A549 (cell line): ENCODE measurements at regions not wholly inside any gene's neighbourhood (a gene's known extent, or its start where the extent isn't known, plus 50 kb on each side); places are given as distances from the start of the nearest gene placed in this dataset.

Source experiments
- ATAC-seq, 2 experiments: fragments of 200-7000 bp in 1 of 2; fragments of >200 bp in 1 of 2; cut with Nextera tagmentation in 1 of 2; cut with Tn5 transposase in 1 of 2; 3 replicates each; pipeline versions ENCODE4 v1.8.0 to v1.9.1; 2018 to 2020; ENCODE audit warnings: mild to moderate bottlenecking in 1 of 2, moderate library complexity in 1 of 2
- CTCF ChIA-PET: fragments of 300-600 bp; sonication (Branson Sonifier 250); formaldehyde crosslinking; extraction: SDS; loops from one replicate; lab custom pipeline; 2021; ENCODE audit warnings: antibody characterized with exemption, inconsistent platforms; lab: Yijun Ruan, JAX
- POLR2A ChIA-PET: fragments of 350-600 bp; formaldehyde crosslinking; extraction: SDS; loops from one replicate; lab custom pipeline; 2021; ENCODE audit warnings: antibody characterized with exemption, inconsistent platforms; lab: Yijun Ruan, JAX
- DNase-seq, 2 experiments: peaks; one replicate each; pipeline versions ENCODE4 v3.0.0 to v3.0.0-alpha.2; 2011 to 2016; ENCODE audit warnings: low read depth in 1 of 2, low spot score in 1 of 2
- FAIRE-seq: peaks from 2 replicates; lab custom pipeline; 2011; peaks lifted over from hg19 to GRCh38; lab: Jason Lieb, UNC
- H3K27ac ChIP-seq, 2 experiments: fragments of >200 bp; sonication (Bioruptor Twin); formaldehyde crosslinking; 3 replicates each; pipeline ENCODE4 v1.5.1; 2016 to 2017
- H3K4me1 ChIP-seq: fragments of >200 bp; sonication (Bioruptor Twin); formaldehyde crosslinking; 3 replicates; pipeline ENCODE4 v1.6.1; 2016
- H3K4me2 ChIP-seq: fragments of >200 bp; sonication (Bioruptor Twin); formaldehyde crosslinking; 3 replicates; pipeline ENCODE4 v1.6.1; 2016
- H3K4me3 ChIP-seq: fragments of >200 bp; sonication (Bioruptor Twin); formaldehyde crosslinking; 3 replicates; pipeline ENCODE4 v1.5.1; 2016
- H3K9me3 ChIP-seq: fragments of >200 bp; sonication (Bioruptor Twin); formaldehyde crosslinking; 3 replicates; pipeline ENCODE4 v1.6.1; 2016
- CEBPB ChIP-seq, 2 experiments: fragments of >200 bp in 1 of 2; sonication (Bioruptor Twin) in 1 of 2; formaldehyde crosslinking in 1 of 2; IDR thresholded peaks; 2 replicates each; pipeline ENCODE4 v1.6.1; 2012 to 2016
- EP300 ChIP-seq, 2 experiments: fragments of >200 bp; sonication (Bioruptor Twin); formaldehyde crosslinking; IDR thresholded peaks; 2 replicates in 1 of 2; 3 replicates in 1 of 2; pipeline ENCODE4 v1.6.1; 2016 to 2017
- FOSB ChIP-seq: fragments of 250-450 bp; sonication (Bioruptor Pico); IDR thresholded peaks from 2 replicates; pipeline ENCODE4 v1.5.0; 2020; ENCODE audit warnings: mild to moderate bottlenecking, moderate library complexity
- FOSL2 ChIP-seq, 2 experiments: fragments of 450-650 bp in 1 of 2; fragments of >200 bp in 1 of 2; sonication (Bioruptor Twin) in 1 of 2; formaldehyde crosslinking; IDR thresholded peaks; 2 replicates each; pipeline versions ENCODE4 v1.5.0 to v1.6.1; 2016 to 2020; ENCODE audit warnings: mild to moderate bottlenecking in 1 of 2, moderate library complexity in 1 of 2
- FOXS1 ChIP-seq: fragments of 250-450 bp; sonication (Bioruptor Pico); IDR thresholded peaks from 2 replicates; pipeline ENCODE4 v1.5.0; 2020; ENCODE audit warnings: mild to moderate bottlenecking, moderate library complexity
- GATA3 ChIP-seq: IDR thresholded peaks from 2 replicates; pipeline ENCODE4 v1.6.1; 2012; ENCODE audit warnings: borderline replicate concordance
- HES2 ChIP-seq: fragments of >200 bp; sonication (Bioruptor Twin); formaldehyde crosslinking; IDR thresholded peaks from 2 replicates; pipeline ENCODE4 v1.6.1; 2016
- HEYL ChIP-seq: fragments of 250-450 bp; sonication (Bioruptor Pico); IDR thresholded peaks from 2 replicates; pipeline ENCODE4 v1.8.0; 2021; ENCODE audit warnings: mild to moderate bottlenecking, moderate library complexity
- HMGXB4 ChIP-seq: fragments of 250-450 bp; sonication (Bioruptor Pico); IDR thresholded peaks from 2 replicates; pipeline ENCODE4 v1.5.0; 2021; ENCODE audit warnings: mild to moderate bottlenecking, moderate library complexity, borderline replicate concordance
- HOXA7 ChIP-seq: fragments of 250-450 bp; sonication (Bioruptor Pico); IDR thresholded peaks from 2 replicates; pipeline ENCODE4 v1.5.0; 2020; ENCODE audit warnings: mild to moderate bottlenecking, moderate library complexity
- HOXB5 ChIP-seq: fragments of 250-450 bp; sonication (Bioruptor Pico); IDR thresholded peaks from 2 replicates; pipeline ENCODE4 v1.5.0; 2020; ENCODE audit warnings: mild to moderate bottlenecking, moderate library complexity
- JUN ChIP-seq, 2 experiments: fragments of >200 bp; sonication (Bioruptor Twin); formaldehyde crosslinking; IDR thresholded peaks; 2 replicates in 1 of 2; 3 replicates in 1 of 2; pipeline ENCODE4 v1.6.1; 2016 to 2017
- JUNB ChIP-seq: fragments of >200 bp; sonication (Bioruptor Twin); formaldehyde crosslinking; IDR thresholded peaks from 2 replicates; pipeline ENCODE4 v1.6.1; 2016
- MAFK ChIP-seq: fragments of 450-650 bp; IDR thresholded peaks from 2 replicates; pipeline ENCODE4 v1.6.1; 2014; ENCODE audit not compliant: partially characterized antibody
- MAX ChIP-seq: IDR thresholded peaks from 2 replicates; pipeline ENCODE4 v1.6.1; 2012
- PBX3 ChIP-seq: IDR thresholded peaks from 2 replicates; pipeline ENCODE4 v1.6.1; 2012
- RAD21 ChIP-seq, 2 experiments: fragments of >200 bp in 1 of 2; sonication (Bioruptor Twin) in 1 of 2; formaldehyde crosslinking in 1 of 2; IDR thresholded peaks in 1 of 2; conservative IDR thresholded peaks in 1 of 2; 2 replicates in 1 of 2; 3 replicates in 1 of 2; pipeline ENCODE4 v1.6.1; 2012 to 2018; ENCODE audit warnings: inconsistent platforms in 1 of 2
- REST ChIP-seq: fragments of 200-600 bp; sonication (generic); IDR thresholded peaks from 2 replicates; pipeline ENCODE4 v1.6.1; 2016; ENCODE audit warnings: antibody characterized with exemption, mild to moderate bottlenecking, moderate library complexity
- SMC3 ChIP-seq: fragments of >200 bp; sonication (Bioruptor Twin); formaldehyde crosslinking; IDR thresholded peaks from 3 replicates; pipeline ENCODE4 v1.6.1; 2018; ENCODE audit warnings: inconsistent platforms
- SREBF2 ChIP-seq: fragments of 450-650 bp; IDR thresholded peaks from 2 replicates; pipeline ENCODE4 v1.6.1; 2014; ENCODE audit warnings: mild to moderate bottlenecking, moderate library complexity
- USF2 ChIP-seq: fragments of 450-650 bp; IDR thresholded peaks from 2 replicates; pipeline ENCODE4 v1.6.1; 2014; ENCODE audit warnings: antibody characterized with exemption
- ZSCAN20 ChIP-seq: fragments of 250-450 bp; sonication (Bioruptor Pico); IDR thresholded peaks from 2 replicates; pipeline ENCODE4 v1.8.0; 2022; ENCODE audit warnings: mild to moderate bottlenecking, moderate library complexity
- WGBS: methylation state at CpG from one replicate; pipeline ENCODE4 v1.1.6; 2017; ENCODE audit errors: missing lambda C conversion rate; 5-methylcytosine and 5-hydroxymethylcytosine counted together

- Histone ChIP-seq H3K4me2 (peak overlapping the region; percentile 82; the same call in 1 of the 3 replicates), H3K4me3 (no peak overlapping the region), H3K27ac (peak overlapping the region; percentile 80 to 94; a peak in 5 of 6 replicates)
- DNase-seq: no peak
- POLR2A ChIA-PET: no interaction called here
- no peak for FAIRE-seq
- TF ChIP-seq GATA3: peak; percentile 40; the same call in 1 of the 2 replicates
- no peak for TF ChIP-seq FOSL2 (IDR thresholded peaks at IDR 0.05)
- TF ChIP-seq FOSL2 (CRISPR knock-in tag; IDR thresholded peaks at IDR 0.05): peak; percentile 23; the same call in 1 of the 2 replicates
- no peak for TF ChIP-seq HOXB5
- TF ChIP-seq, all 56 proteins: peak for 2
- peaks cover 53% of the 10 kb centered on the region for H3K4me1 ChIP-seq
- CTCF ChIA-PET: interaction anchor here (1.2 to 2.0 kb wide), 3 partner anchors 10 to 23 kb away, joined by 3 to 6 read pairs (median 3); no protein-coding TSS in a partner anchor
- H3K9me3 ChIP-seq: no peaks in the 10 kb centered on the region
- 21% methylated on average over 1 of the region's 1 CpG for WGBS
- no peak for ATAC-seq
Measured at GRCh38 chr9:21674894-21675293, 127.5 kb upstream of the MTAP start.

- ChIA-PET CTCF (interaction anchor here (0.8 to 1.2 kb wide), 2 partner anchors 68 to 92 kb away, joined by 3 read pairs; no protein-coding TSS in a partner anchor), POLR2A (interaction anchor here (0.7 to 1.8 kb wide), 4 partner anchors 11 to 95 kb away, joined by 3 to 9 read pairs (median 4); no protein-coding TSS in a partner anchor)
- ATAC-seq (peak in 1 of 2 experiments; percentile 33; a peak in 3 of 6 replicates), DNase-seq (no peak), FAIRE-seq (peak; percentile 97)
- TF ChIP-seq FOSB (CRISPR knock-in tag): 0 out of 2 replicates have a peak, but pooled peaks have one; percentile 7
- no peak for TF ChIP-seq EP300 (IDR thresholded peaks at IDR 0.05)
- TF ChIP-seq SREBF2: no peak
- no peak for TF ChIP-seq MAX
- no peak for TF ChIP-seq USF2
- no peak for TF ChIP-seq RAD21 (conservative IDR thresholded peaks at IDR 0.05 in 1 of 2, IDR thresholded peaks at IDR 0.05 in 1 of 2)
- TF ChIP-seq JUN (IDR thresholded peaks at IDR 0.05): no peak
- WGBS: 0% methylated on average over 1 of the region's 1 CpG
- peak overlapping the region; percentile 20; the same call in 1 of the 3 replicates for H3K4me3 ChIP-seq
- peak overlapping the region; percentile 87 to 94 for H3K27ac ChIP-seq
- peaks cover 72% of the 10 kb centered on the region for H3K4me1 ChIP-seq
- no peaks in the 10 kb centered on the region for H3K9me3 ChIP-seq
- H3K4me2 ChIP-seq: peak overlapping the region; percentile 82
Measured at GRCh38 chr9:21677387-21677786, 125.0 kb upstream of the MTAP start.

GRCh38 chr9:21677834-21678233 is 124.6 kb upstream of the MTAP start:
- peaks cover 77% of the 10 kb centered on the region for H3K4me1 ChIP-seq
- CTCF ChIA-PET: interaction anchor here (0.8 to 1.2 kb wide), 2 partner anchors 68 to 92 kb away, joined by 3 read pairs; no protein-coding TSS in a partner anchor
- peak overlapping the region; percentile 82 for H3K4me2 ChIP-seq
- ATAC-seq (peak; percentile 58 to 78; a peak in 5 of 6 replicates), DNase-seq (peak; percentile 43 to 95), FAIRE-seq (no peak)
- WGBS: under 1% methylated on average over 3 of the region's 3 CpGs
- H3K4me3 ChIP-seq: peak overlapping the region; percentile 21; the same call in 1 of the 3 replicates
- peak overlapping the region; percentile 87 to 94 for H3K27ac ChIP-seq
- no peaks in the 10 kb centered on the region for H3K9me3 ChIP-seq
- POLR2A ChIA-PET: interaction anchor here (1.2 to 1.8 kb wide), 3 partner anchors 11 to 88 kb away, joined by 3 to 9 read pairs (median 5); no protein-coding TSS in a partner anchor
- TF ChIP-seq HES2: no peak
- peak; percentile 56; the same call in 1 of the 2 replicates for TF ChIP-seq PBX3
- TF ChIP-seq SMC3: peak; percentile 34; the same call in 1 of the 3 replicates
- peak in 1 of 2 experiments; percentile 60; a peak in 1 of 4 replicates for TF ChIP-seq CEBPB (IDR thresholded peaks at IDR 0.05)
- TF ChIP-seq REST: no peak
- TF ChIP-seq ZSCAN20: no peak
- TF ChIP-seq JUNB: peak; percentile 98
- TF ChIP-seq FOSB (CRISPR knock-in tag): 0 out of 2 replicates have a peak, but pooled peaks have one; percentile 7
- TF ChIP-seq RAD21 (conservative IDR thresholded peaks at IDR 0.05 in 1 of 2, IDR thresholded peaks at IDR 0.05 in 1 of 2): peak; percentile 19 to 35; a peak in 3 of 5 replicates
- TF ChIP-seq JUN (IDR thresholded peaks at IDR 0.05): peak; percentile 77 to 91; a peak in 3 of 5 replicates
- peak; percentile 47; the same call in 1 of the 2 replicates for TF ChIP-seq HOXA7 (CRISPR knock-in tag)
- TF ChIP-seq FOSL2 (IDR thresholded peaks at IDR 0.05): peak; percentile 93
- TF ChIP-seq FOSL2 (CRISPR knock-in tag; IDR thresholded peaks at IDR 0.05): peak; percentile 100
- TF ChIP-seq FOXS1 (CRISPR knock-in tag): peak; percentile 67; the same call in 1 of the 2 replicates
- TF ChIP-seq MAX: peak; percentile 86
- TF ChIP-seq MAFK: peak; percentile 98
- no peak for TF ChIP-seq HEYL (CRISPR knock-in tag)
- no peak for TF ChIP-seq HMGXB4 (CRISPR knock-in tag)
